H9 (cell line): ENCODE measurements at regions not wholly inside any gene's neighbourhood (a gene's known extent, or its start where the extent isn't known, plus 50 kb on each side); places are given as distances from the start of the nearest gene placed in this dataset.

ENCODE experiments used
- DNase-seq: peaks from one replicate; pipeline ENCODE4 v3.0.0-alpha.2; 2017
- H2AFZ ChIP-seq: one replicate; pipeline ENCODE4 v1.6.1; 2013; ENCODE audit warnings: mild to moderate bottlenecking, low read length, control low read depth, moderate library complexity
- H2AK5ac ChIP-seq: 2 replicates; pipeline ENCODE4 v1.6.1; 2013; ENCODE audit warnings: low read length, control low read depth, mixed read lengths; ENCODE audit not compliant: insufficient read length
- H2BK120ac ChIP-seq: one replicate; pipeline ENCODE4 v1.6.1; 2013; ENCODE audit warnings: low read depth, mild to moderate bottlenecking, low read length, control low read depth, inconsistent platforms; ENCODE audit not compliant: poor library complexity, severe bottlenecking
- H2BK12ac ChIP-seq: 2 replicates; pipeline ENCODE4 v1.6.1; 2013; ENCODE audit warnings: low read length, control low read depth, mixed read lengths, low read depth; ENCODE audit not compliant: insufficient read length
- H2BK15ac ChIP-seq: 2 replicates; pipeline ENCODE4 v1.6.1; 2013; ENCODE audit warnings: low read depth, low read length, control low read depth
- H2BK20ac ChIP-seq: one replicate; pipeline ENCODE4 v1.6.1; 2013; ENCODE audit warnings: low read depth, mild to moderate bottlenecking, low read length, control low read depth, inconsistent platforms; ENCODE audit not compliant: poor library complexity, severe bottlenecking
- H2BK5ac ChIP-seq: 2 replicates; pipeline ENCODE4 v1.6.1; 2013; ENCODE audit warnings: low read length, control low read depth, mixed read lengths; ENCODE audit not compliant: insufficient read length
- H3K14ac ChIP-seq: 2 replicates; pipeline ENCODE4 v1.6.1; 2013; ENCODE audit warnings: low read length, control low read depth; ENCODE audit not compliant: insufficient read depth
- H3K18ac ChIP-seq: 2 replicates; pipeline ENCODE4 v1.6.1; 2013; ENCODE audit warnings: low read depth, mild to moderate bottlenecking, mixed read lengths, low read length, control low read depth; ENCODE audit not compliant: insufficient read length
- H3K23ac ChIP-seq: 2 replicates; pipeline ENCODE4 v1.6.1; 2013; ENCODE audit warnings: low read length, control low read depth, mixed read lengths, low read depth; ENCODE audit not compliant: insufficient read length
- H3K23me2 ChIP-seq: 2 replicates; pipeline ENCODE4 v1.6.1; 2013; ENCODE audit warnings: low read depth, mild to moderate bottlenecking, mixed read lengths, low read length, control low read depth; ENCODE audit not compliant: insufficient read length, poor library complexity, severe bottlenecking
- H3K27ac ChIP-seq: 2 replicates; pipeline ENCODE4 v1.5.1; 2013; ENCODE audit warnings: low read length, control low read depth, mixed read lengths, low read depth; ENCODE audit not compliant: insufficient read length
- H3K27me3 ChIP-seq: 2 replicates; pipeline ENCODE4 v1.6.1; 2013; ENCODE audit warnings: low read length, control low read depth, inconsistent platforms; ENCODE audit not compliant: insufficient read depth
- H3K4ac ChIP-seq: 2 replicates; pipeline ENCODE4 v1.6.1; 2013; ENCODE audit warnings: low read depth, mild to moderate bottlenecking, control low read depth, inconsistent platforms, low read length, moderate library complexity
- H3K4me1 ChIP-seq: 2 replicates; pipeline ENCODE4 v1.6.1; 2013; ENCODE audit warnings: low read length, control low read depth, inconsistent platforms; ENCODE audit not compliant: insufficient read depth
- H3K4me2 ChIP-seq: 2 replicates; pipeline ENCODE4 v1.6.1; 2013; ENCODE audit warnings: low read length, control low read depth, mixed read lengths; ENCODE audit not compliant: insufficient read length, insufficient read depth
- H3K56ac ChIP-seq: 2 replicates; pipeline ENCODE4 v1.6.1; 2013; ENCODE audit warnings: low read depth, mild to moderate bottlenecking, mixed read lengths, low read length, control low read depth; ENCODE audit not compliant: insufficient read length
- H3K79me1 ChIP-seq: 2 replicates; pipeline ENCODE4 v1.6.1; 2013; ENCODE audit warnings: low read depth, mild to moderate bottlenecking, moderate library complexity, low read length, control low read depth, inconsistent platforms; ENCODE audit not compliant: insufficient read depth, poor library complexity, severe bottlenecking
- H3K79me2 ChIP-seq: 2 replicates; pipeline ENCODE4 v1.6.1; 2013; ENCODE audit warnings: low read length, control low read depth, inconsistent platforms; ENCODE audit not compliant: insufficient read depth
- H3K9ac ChIP-seq: 2 replicates; pipeline ENCODE4 v1.6.1; 2013; ENCODE audit warnings: low read length, control low read depth, mixed read lengths; ENCODE audit not compliant: insufficient read length; ENCODE audit errors: extremely low read depth
- H3K9me3 ChIP-seq: one replicate; pipeline ENCODE4 v1.6.1; 2013; ENCODE audit warnings: low read depth, low read length, inconsistent platforms; ENCODE audit not compliant: control insufficient read depth
- H3T11ph ChIP-seq: one replicate; pipeline ENCODE4 v1.6.1; 2013; ENCODE audit warnings: mild to moderate bottlenecking, low read length, control low read depth, inconsistent platforms
- H4K20me1 ChIP-seq: one replicate; pipeline ENCODE4 v1.6.1; 2013; ENCODE audit not compliant: control insufficient read depth, insufficient read length, insufficient read depth
- H4K5ac ChIP-seq: 2 replicates; pipeline ENCODE4 v1.6.1; 2013; ENCODE audit warnings: low read depth, mild to moderate bottlenecking, mixed read lengths, low read length, control low read depth; ENCODE audit not compliant: insufficient read length
- H4K8ac ChIP-seq: replicated peaks from 2 replicates; pipeline ENCODE4 v1.6.1; 2013; ENCODE audit warnings: low read length, control low read depth, mixed read lengths, low read depth; ENCODE audit not compliant: insufficient read length
- H4K91ac ChIP-seq: 2 replicates; pipeline ENCODE4 v1.6.1; 2013; ENCODE audit warnings: low read depth, mild to moderate bottlenecking, moderate library complexity, mixed read lengths, low read length, control low read depth; ENCODE audit not compliant: insufficient read length
- H3K27ac Mint-ChIP-seq, 3 experiments: 2 replicates in 2 of 3; 3 replicates in 1 of 3; pipeline ENCODE4 v1.8.0; 2020 to 2021; ENCODE audit warnings: mixed read lengths in 3 of 3, mild to moderate bottlenecking in 1 of 3, moderate library complexity in 1 of 3
- H3K27me3 Mint-ChIP-seq: 2 replicates; pipeline ENCODE4 v1.8.0; 2021; ENCODE audit warnings: low read depth, mild to moderate bottlenecking, moderate library complexity, mixed read lengths
- H3K36me3 Mint-ChIP-seq, 3 experiments: 2 replicates in 2 of 3; 3 replicates in 1 of 3; pipeline ENCODE4 v1.8.0; 2020 to 2021; ENCODE audit warnings: low read depth in 3 of 3, mixed read lengths in 3 of 3; ENCODE audit not compliant: insufficient read depth in 1 of 3
- H3K4me1 Mint-ChIP-seq, 2 experiments: 2 replicates each; pipeline ENCODE4 v1.8.0; 2020; ENCODE audit warnings: mixed read lengths in 2 of 2
- H3K4me3 Mint-ChIP-seq, 2 experiments: 2 replicates in 1 of 2; 3 replicates in 1 of 2; pipeline ENCODE4 v1.8.0; 2020 to 2021; ENCODE audit warnings: mild to moderate bottlenecking in 2 of 2, mixed read lengths in 2 of 2, moderate library complexity in 1 of 2
- H3K9me3 Mint-ChIP-seq, 2 experiments: 2 replicates in 1 of 2; 3 replicates in 1 of 2; pipeline ENCODE4 v1.8.0; 2020; ENCODE audit warnings: mild to moderate bottlenecking in 2 of 2, mixed read lengths in 2 of 2, moderate library complexity in 1 of 2
- WGBS: extraction: QIAGEN DNeasy Blood & Tissue Kit; methylation state at CpG from one replicate; pipeline ENCODE4 v1.1.7; 2013; ENCODE audit warnings: missing lambda C conversion rate, low lambda C conversion rate, mixed read lengths; ENCODE audit not compliant: insufficient read length; ENCODE audit errors: extremely low coverage; 5-methylcytosine and 5-hydroxymethylcytosine counted together
- TF ChIP-seq, protein P1 (sequence below): fragments of 200-600 bp; sonication (generic); conservative IDR thresholded peaks from 3 replicates; pipeline ENCODE4 v1.8.0; 2021; ENCODE audit warnings: antibody characterized with exemption, mild to moderate bottlenecking

DNA sequence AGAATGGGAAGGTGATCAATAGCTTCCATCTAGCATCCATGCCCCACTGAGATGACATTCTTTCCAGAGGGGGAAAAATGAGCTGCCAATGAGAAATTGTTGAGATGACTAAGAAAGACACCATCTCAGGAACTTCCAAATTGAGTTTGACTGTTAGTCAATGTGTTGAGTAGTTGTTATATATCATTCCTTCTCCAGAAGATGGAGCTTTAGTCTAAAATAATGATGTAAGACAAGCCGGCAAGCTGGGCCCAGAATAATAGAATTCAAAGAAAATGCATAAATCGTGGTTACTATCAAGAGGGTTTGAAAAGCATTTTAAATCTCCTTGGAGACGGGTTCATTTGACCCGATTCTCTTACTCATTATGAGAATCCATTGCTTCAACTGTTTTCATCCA, 71.0 kb upstream of the ATF7IP2 start:
- no peaks in the 10 kb centered on the region for H4K20me1 ChIP-seq
- no peak overlapping the region for H3T11ph ChIP-seq
- H3K23me2 ChIP-seq = no peaks in the 10 kb centered on the region
- Mint-ChIP-seq H3K4me3 (no peak overlapping the region), H3K27me3 (no peaks in the 10 kb centered on the region), H3K36me3 (no peaks in the 10 kb centered on the region; a peak in 1 of 7 replicates), H3K4me1 (peaks cover 2 to 4% of the 10 kb centered on the region in 2 experiments; a peak in 2 of 4 replicates), H3K9me3 (no peaks in the 10 kb centered on the region), H3K27ac (no peak overlapping the region)
- H3K4ac ChIP-seq = no peak overlapping the region
- no peak overlapping the region for H2AFZ ChIP-seq
- no peak overlapping the region for H2AK5ac ChIP-seq
- no peaks in the 10 kb centered on the region for H3K79me1 ChIP-seq
- no peak overlapping the region for H2BK20ac ChIP-seq
- H3K23ac ChIP-seq = no peak overlapping the region
- no peaks in the 10 kb centered on the region for H3K79me2 ChIP-seq
- no peak overlapping the region for H3K14ac ChIP-seq
- TF ChIP-seq, protein P1, sequence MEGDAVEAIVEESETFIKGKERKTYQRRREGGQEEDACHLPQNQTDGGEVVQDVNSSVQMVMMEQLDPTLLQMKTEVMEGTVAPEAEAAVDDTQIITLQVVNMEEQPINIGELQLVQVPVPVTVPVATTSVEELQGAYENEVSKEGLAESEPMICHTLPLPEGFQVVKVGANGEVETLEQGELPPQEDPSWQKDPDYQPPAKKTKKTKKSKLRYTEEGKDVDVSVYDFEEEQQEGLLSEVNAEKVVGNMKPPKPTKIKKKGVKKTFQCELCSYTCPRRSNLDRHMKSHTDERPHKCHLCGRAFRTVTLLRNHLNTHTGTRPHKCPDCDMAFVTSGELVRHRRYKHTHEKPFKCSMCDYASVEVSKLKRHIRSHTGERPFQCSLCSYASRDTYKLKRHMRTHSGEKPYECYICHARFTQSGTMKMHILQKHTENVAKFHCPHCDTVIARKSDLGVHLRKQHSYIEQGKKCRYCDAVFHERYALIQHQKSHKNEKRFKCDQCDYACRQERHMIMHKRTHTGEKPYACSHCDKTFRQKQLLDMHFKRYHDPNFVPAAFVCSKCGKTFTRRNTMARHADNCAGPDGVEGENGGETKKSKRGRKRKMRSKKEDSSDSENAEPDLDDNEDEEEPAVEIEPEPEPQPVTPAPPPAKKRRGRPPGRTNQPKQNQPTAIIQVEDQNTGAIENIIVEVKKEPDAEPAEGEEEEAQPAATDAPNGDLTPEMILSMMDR = no peak
- no peaks in the 10 kb centered on the region for H3K9me3 ChIP-seq
- no peak overlapping the region for H2BK120ac ChIP-seq
- H2BK5ac ChIP-seq = no peak overlapping the region
- no peak overlapping the region for H3K18ac ChIP-seq
- no peak overlapping the region for H3K4me2 ChIP-seq
- WGBS = no CpG with 5 or more reads among the region's 4 CpGs
- H3K9ac ChIP-seq = no peak overlapping the region
- H3K27ac ChIP-seq = no peak overlapping the region
- no peak overlapping the region for H4K5ac ChIP-seq
- H2BK15ac ChIP-seq = no peak overlapping the region
- H3K4me1 ChIP-seq = no peaks in the 10 kb centered on the region
- no peak overlapping the region for H4K91ac ChIP-seq
- DNase-seq = no peak
- H3K56ac ChIP-seq = no peak overlapping the region
- H2BK12ac ChIP-seq = no peak overlapping the region
- H3K27me3 ChIP-seq = no peaks in the 10 kb centered on the region
- no peak overlapping the region for H4K8ac ChIP-seq
